BJ (cell line): ENCODE measurements at regions not wholly inside any gene's neighbourhood (a gene's known extent, or its start where the extent isn't known, plus 50 kb on each side); places are given as distances from the start of the nearest gene placed in this dataset.

ENCODE experiments used
- CTCF ChIA-PET: fragments of 350-600 bp; formaldehyde crosslinking; extraction: SDS; loops from one replicate; lab custom pipeline; 2021; ENCODE audit warnings: antibody characterized with exemption, inconsistent platforms; lab: Yijun Ruan, JAX
- POLR2A ChIA-PET: fragments of 300-600 bp; sonication (Branson Sonifier 250); formaldehyde crosslinking; extraction: SDS; loops from one replicate; lab custom pipeline; 2021; ENCODE audit warnings: antibody characterized with exemption; lab: Charles Lee
- DNase-seq: peaks from one replicate; pipeline ENCODE4 v3.0.0-alpha.2; 2011; ENCODE audit warnings: low read depth
- H3K27me3 ChIP-seq: 2 replicates; pipeline ENCODE4 v1.6.0; 2011; ENCODE audit warnings: low read length; ENCODE audit not compliant: control insufficient read depth, insufficient read depth
- H3K36me3 ChIP-seq: 2 replicates; pipeline ENCODE4 v1.5.1; 2011; ENCODE audit warnings: low read length; ENCODE audit not compliant: control insufficient read depth, insufficient read depth
- H3K4me3 ChIP-seq: 2 replicates; pipeline ENCODE4 v1.5.1; 2011; ENCODE audit warnings: low read depth, mild to moderate bottlenecking, control low read depth, low read length
- TF ChIP-seq, protein P1 (sequence below): IDR thresholded peaks from 2 replicates; pipeline ENCODE4 v1.5.1; 2011; ENCODE audit warnings: low read depth, mild to moderate bottlenecking, control low read depth, inconsistent platforms, low read length, moderate library complexity; ENCODE audit not compliant: insufficient read depth

DNA sequence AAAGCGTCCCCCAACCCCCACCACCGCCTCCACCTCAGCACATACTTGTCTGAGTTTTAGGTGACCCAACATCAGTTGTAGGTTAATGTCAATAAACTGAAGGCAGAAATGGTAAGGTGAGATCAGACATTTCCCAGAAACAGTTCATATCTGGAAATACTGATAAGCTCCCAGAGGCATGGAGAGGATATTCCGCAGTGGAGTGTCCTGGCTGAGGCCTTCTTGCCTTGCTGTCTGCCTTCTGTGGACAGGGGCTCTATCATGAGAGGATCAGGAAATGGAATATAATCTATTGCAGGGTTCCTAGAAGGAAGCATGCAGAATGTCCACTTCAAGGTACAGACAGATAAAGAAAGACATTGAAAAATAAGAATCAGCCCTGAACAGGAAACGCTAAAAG lies 473.3 kb upstream of the MKI67 start:
- Histone ChIP-seq H3K36me3 (no peaks in the 10 kb centered on the region), H3K4me3 (no peak overlapping the region), H3K27me3 (no peaks in the 10 kb centered on the region)
- TF ChIP-seq, protein P1, sequence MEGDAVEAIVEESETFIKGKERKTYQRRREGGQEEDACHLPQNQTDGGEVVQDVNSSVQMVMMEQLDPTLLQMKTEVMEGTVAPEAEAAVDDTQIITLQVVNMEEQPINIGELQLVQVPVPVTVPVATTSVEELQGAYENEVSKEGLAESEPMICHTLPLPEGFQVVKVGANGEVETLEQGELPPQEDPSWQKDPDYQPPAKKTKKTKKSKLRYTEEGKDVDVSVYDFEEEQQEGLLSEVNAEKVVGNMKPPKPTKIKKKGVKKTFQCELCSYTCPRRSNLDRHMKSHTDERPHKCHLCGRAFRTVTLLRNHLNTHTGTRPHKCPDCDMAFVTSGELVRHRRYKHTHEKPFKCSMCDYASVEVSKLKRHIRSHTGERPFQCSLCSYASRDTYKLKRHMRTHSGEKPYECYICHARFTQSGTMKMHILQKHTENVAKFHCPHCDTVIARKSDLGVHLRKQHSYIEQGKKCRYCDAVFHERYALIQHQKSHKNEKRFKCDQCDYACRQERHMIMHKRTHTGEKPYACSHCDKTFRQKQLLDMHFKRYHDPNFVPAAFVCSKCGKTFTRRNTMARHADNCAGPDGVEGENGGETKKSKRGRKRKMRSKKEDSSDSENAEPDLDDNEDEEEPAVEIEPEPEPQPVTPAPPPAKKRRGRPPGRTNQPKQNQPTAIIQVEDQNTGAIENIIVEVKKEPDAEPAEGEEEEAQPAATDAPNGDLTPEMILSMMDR, result no peak
- CTCF ChIA-PET, result no interaction called here
- POLR2A ChIA-PET, result no interaction called here
- DNase-seq, result no peak

DNA sequence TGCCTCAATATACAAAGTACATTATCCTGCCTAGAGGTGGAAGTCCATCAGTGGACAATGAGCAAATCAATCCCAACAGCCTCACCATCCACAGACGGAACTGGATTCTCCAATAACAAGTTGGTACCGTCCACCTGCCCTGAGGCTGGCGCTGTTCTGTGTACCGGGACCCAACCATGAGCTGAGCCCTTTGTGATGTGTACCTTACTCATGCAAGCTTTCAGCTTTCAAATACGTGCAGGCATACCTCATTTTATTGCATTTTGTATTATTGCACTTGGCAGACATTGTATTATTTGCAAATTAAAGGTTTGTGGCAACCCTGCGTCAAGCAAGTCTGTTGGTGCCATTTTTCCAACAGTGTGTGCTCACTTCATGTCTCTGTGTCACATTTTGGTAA lies 476.0 kb upstream of the MKI67 start:
- ChIA-PET POLR2A (no interaction called here), CTCF (no interaction called here)
- Histone ChIP-seq H3K4me3 (no peak overlapping the region), H3K27me3 (no peaks in the 10 kb centered on the region), H3K36me3 (no peaks in the 10 kb centered on the region)
- TF ChIP-seq, protein P1, result no peak
- DNase-seq, result no peak

DNA sequence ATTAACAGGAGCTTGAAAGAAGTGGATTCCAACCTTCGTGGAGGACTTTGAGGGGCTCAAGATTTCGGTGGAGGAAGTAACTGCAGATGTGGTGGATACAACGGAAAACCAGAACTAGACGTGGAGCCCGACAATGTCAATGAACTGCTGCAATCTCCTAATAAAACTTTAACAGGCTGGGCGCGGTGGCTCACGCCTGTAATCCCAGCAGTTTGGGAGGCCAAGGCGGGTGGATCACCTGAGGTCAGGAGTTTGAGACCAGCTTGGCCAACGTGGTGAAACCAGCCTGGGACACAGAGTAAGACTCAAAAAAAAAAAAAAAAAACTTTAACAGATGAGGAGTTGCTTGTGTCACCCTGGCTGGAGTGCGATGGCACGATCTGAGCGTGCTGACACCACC lies 477.8 kb upstream of the MKI67 start:
- ChIA-PET POLR2A (no interaction called here), CTCF (no interaction called here)
- Histone ChIP-seq H3K4me3 (no peak overlapping the region), H3K27me3 (no peaks in the 10 kb centered on the region), H3K36me3 (no peaks in the 10 kb centered on the region)
- TF ChIP-seq, protein P1, result no peak
- no peak for DNase-seq

DNA sequence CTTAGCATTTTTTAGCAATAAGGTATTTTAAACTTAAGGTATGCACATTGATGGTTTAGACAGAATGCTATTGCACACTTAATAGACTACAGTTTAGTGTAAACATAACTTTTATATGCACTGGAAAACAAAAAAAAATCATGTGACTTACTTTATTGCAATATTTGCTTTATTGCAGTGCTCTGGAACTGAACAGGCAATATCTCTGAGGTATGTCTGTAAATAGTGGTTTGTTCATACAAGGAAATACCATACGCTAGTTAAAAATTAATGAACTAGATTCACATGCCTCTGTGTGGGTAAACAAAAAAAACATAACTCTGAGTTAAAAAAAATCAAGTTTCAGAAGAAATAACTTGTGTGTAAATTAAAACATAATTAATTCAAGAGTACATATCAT lies 479.0 kb upstream of the MKI67 start:
- Histone ChIP-seq H3K27me3 (no peaks in the 10 kb centered on the region), H3K4me3 (no peak overlapping the region), H3K36me3 (no peaks in the 10 kb centered on the region)
- TF ChIP-seq, protein P1, result no peak
- no peak for DNase-seq
- CTCF ChIA-PET, result no interaction called here
- POLR2A ChIA-PET, result no interaction called here

DNA sequence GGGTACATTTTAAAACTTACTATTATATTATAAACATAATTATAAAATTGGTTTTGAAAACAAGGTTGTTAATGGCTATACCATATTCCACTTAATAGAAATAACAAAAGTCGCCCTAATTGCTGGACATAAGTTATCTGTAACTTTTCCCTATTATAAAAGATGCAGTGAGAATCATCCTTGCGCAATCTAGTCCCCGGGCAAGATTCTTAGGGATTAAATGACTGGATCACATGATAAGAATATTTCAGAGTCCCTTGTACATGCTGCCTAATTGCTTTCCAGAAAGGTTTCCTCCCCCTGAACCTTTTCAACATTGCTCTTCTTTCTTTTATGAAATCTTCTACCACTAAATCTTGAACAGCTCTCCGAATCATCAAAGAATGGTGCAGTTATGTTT lies 479.8 kb upstream of the MKI67 start:
- CTCF ChIA-PET, result no interaction called here
- Histone ChIP-seq H3K36me3 (no peaks in the 10 kb centered on the region), H3K27me3 (no peaks in the 10 kb centered on the region), H3K4me3 (no peak overlapping the region)
- no peak for DNase-seq
- POLR2A ChIA-PET, result no interaction called here
- TF ChIP-seq, protein P1, result no peak
